HG02588 (cell line): ENCODE measurements at regions not wholly inside any gene's neighbourhood (a gene's known extent, or its start where the extent isn't known, plus 50 kb on each side); places are given as distances from the start of the nearest gene placed in this dataset.
"Not testable (repeated sequence)": the region's sequence is repeated elsewhere in the genome, so short reads cannot be mapped to it uniquely, and the experiment has no call there.

Source experiments
- ATAC-seq: cut with Tn5 transposase; IDR thresholded peaks from one replicate; pipeline ENCODE4 v1.9.1; 2021; ENCODE audit warnings: mild to moderate bottlenecking, moderate library complexity; ENCODE audit not compliant: unreplicated experiment

DNA sequence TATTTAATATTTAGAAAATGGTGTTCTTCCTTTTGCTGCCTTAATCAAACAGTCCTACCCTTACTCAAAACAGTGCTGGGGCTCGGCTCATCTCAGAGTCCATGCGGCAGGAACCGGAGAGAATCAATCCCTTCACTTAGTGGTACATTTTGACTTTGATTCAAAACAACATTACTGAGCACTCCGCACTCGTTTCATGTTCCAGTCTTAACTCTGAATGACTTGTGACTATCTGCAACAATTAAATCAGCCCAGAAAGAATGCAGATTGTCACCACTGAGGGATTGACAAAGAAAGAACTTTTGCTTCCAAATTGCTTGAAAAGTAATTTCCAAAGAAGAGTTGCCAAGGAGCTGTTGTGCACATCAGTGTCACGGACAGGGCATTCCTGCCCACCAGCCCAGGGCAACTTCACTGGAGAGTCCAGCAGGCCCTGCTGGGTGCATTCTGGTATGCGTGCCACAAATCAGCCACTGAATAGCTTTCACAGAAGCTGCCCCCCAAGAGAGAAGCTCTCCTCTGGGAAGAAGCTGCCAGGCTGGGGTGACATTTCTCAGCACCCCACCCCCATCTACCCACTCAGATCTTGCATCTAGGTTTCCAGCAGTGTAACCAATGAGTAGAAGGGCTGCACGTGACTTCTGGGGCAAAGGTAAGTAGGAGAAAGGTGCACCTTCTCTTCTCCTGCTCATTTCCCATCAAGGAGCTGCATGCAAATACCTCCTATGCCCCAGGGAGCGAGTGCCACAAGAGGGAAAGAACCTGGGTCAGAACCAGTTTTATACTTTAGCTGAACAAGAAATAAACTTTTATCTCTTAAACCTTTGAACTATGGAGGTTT lies 84.6 kb upstream of the ATP8B1 start:
- no peak for ATAC-seq

DNA sequence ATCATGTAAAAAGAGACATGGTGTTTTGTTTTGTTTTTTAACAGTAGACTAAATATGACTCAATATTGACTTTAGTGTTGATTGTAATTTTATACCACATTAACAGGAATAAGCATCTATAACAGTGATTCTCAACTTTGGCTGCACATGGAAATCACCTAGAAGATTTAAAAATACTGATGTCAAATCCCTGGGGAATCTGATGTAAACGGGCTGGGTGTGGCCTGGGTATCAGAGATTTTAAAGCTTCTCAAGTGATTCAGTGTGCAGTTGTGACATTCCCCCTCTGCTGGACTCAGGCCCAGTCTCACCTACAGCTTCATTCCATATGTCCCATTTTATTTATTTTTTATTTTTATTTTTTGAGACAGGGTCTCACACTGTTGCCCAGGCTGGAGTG lies 82.8 kb upstream of the ATP8B1 start:
- ATAC-seq = no peak

DNA sequence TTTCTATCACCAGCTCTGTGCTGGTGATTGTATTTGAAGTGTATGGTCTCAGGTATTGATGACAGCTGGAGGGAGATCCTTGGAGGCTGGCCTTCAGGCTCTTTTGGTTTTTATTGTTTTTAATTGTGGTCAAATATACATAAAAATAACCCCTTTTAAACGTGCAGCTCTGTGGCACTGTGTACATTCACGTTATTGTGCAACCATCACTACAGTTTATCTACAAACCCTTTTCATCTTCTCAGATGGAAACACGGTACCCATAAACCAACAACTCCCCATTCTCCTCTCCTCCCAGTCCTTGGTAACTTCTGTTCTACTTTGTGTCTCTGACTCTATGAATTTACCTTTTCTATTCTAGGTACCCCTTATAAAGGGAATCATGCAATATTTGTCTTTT lies 79.3 kb upstream of the ATP8B1 start:
- ATAC-seq = no peak

DNA sequence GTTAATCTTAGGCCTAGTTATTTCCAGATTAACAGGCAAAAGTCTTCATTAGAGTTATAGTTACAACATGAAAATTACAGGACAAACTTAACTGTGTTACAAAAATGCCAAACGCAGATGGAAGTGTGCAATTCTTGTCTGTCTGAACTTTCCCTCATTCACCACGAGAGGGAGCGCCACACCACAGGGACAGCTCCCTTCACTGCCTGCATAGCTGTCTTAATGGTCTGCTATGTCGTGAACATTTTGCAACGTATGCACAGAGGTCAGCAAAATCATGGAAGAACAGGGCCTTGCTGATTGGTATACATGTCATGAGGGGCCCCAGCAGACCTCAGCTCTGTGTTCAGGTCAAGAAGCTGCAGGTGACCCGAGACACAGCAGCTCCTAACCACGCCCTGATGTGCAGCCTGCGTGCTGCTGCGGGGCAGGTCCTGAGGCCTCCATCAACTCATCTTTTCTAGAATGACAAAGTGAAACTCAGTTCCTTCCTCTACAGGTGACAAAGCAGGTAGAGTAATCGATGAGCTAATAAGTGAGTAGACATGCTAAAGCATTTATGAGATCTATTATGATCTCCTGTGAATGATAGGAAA lies 78.8 kb upstream of the ATP8B1 start:
- ATAC-seq = peak; percentile 69

DNA sequence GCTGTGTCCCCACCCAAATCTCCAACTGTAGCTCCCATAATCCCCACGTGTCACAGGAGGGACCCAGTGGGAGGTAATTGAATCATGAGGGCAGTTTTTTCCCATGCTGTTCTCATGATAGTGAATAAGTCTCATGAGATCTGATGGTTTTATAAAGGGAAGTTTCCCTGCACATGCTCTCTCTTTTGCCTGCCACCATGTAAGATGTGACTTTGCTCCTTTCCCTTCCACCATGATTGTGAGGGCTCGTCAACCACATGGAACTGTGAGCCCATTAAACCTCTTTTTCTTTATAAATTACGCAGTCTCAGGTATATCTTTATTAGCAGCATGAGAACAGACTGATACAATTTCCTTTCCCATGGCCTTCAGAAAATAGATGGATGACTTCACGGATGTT lies 76.8 kb upstream of the ATP8B1 start:
- not testable (repeated sequence) for ATAC-seq

DNA sequence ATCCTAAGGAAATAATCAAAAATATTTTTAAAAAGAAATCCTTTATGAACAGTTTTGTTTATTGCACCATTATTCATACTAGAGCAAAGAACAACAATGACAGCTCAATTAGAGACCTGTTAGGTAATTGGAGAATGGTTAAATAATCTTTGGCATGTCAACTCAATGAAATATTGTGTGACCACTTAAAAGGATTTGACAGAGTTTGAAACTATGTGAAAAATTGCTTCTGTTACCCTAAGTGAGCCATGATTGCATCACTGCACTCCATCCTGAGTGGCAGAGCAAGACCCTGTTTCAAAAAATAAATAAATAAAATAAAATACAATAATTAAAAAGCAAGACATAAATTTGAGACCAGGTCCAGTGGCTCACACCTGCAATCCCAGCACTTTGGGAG lies 66.1 kb upstream of the ATP8B1 start:
- no peak for ATAC-seq

DNA sequence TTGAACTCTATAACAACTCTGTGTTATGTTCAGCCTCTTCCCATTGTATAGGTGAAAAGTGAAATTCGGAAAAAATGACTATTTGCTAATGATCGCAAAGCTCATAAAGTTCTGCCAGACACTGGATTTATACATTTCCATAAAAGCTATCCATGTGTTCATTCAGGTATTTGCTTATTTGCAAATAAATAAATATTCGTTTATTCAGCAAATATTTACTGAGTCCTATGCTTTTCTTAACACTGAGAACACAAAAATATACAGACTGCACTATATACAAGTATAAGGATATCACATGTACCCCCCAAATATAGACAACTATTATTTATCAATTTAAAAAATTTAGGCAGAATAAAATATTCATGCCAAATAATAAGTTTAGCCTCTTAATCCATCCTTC lies 63.2 kb upstream of the ATP8B1 start:
- ATAC-seq = no peak

DNA sequence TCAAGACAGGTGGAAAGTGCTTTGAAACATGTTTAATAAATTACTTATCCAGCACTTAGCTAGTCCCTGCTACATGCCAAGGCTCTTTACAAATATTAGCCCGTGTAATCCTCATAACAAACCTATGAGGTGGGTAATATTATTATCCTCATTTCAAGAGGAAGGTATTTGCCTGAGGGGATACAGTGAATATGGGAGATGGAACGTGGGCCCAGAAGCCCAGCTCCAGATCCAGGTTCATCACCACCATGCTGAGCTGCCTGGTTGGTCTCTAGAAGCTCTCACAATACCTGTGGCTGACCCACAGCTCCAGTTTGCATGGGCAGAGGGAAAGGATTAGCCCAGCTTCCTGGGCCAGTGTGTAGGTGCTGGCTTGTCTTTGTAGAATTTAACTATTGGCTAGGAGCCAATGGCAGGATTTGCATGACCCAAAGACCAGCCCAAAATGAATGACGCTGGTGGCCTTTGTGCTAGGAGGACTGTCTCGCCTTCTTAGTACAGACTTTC lies 61.6 kb upstream of the ATP8B1 start:
- no peak for ATAC-seq

DNA sequence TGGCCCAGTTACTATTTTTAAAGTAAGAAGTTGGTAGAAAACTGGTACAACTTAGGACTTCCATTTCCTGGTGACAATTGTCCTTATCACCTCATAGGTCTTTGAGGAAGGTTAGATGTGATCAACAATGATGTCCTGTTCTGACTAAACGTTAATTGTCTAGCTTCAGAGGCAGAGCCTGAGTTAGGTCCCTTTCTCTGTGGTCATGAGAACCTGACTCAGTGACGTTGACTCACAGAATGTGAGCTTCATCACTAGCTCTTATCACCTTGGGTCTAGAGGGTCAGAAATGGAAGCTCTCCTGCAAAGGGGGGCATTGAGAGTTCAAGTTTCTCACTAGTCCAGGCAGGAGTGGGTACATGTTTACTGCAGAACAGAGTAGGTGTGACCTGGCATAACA lies 60.6 kb upstream of the ATP8B1 start:
- no peak for ATAC-seq

DNA sequence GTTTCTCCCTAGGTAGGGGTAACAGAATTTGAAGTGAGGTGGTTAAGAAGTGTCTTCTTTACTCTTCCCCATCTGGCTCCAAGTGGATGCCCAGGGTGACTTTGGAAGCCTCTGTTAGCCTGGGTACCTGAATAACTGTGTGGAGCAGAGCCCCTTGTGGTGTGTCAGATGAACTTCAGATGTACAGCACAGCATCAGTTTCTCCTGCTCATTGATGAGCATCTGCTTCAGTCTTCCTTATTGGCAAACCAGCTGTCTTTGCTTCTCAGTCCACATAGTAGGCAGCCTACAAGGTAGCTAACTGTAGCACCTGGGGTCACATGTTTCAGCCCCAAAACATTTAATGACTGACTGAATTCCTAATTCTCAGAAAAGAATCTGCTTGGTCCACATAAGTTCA lies 56.2 kb upstream of the ATP8B1 start:
- peak; percentile 81 for ATAC-seq

DNA sequence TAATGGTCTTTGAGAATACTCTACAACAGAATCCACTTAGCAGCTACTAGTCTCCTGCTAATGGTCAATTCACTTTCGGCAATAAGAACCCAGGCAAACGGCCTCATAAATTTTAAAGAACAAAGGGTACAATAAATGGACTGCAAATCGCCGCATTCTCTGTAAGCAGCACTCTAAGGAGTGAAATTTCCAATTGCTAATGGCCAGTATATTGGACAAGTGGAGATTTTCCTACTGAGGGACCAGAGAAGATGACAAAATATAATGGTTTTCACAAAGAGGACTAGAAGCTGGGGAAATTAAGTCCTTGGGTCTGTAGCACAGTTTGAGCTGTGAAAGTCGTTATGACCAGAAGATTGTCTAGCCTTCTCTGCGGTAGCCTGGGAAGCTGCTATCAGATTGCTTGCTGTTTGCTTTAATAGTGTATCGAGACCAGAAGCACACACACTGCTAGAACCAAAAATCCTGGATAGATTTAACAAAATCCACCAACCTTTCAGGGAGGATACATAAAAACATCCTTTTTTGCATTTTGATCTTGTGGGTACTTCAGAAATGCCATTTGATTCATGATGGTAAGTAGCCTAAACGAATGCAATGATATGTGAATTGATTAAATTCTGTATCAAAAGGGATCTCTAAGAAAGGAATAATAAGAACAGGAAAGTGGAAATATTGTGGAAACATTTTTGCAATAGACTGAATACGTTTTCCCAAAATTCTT lies 53.6 kb upstream of the ATP8B1 start:
- no peak for ATAC-seq

DNA sequence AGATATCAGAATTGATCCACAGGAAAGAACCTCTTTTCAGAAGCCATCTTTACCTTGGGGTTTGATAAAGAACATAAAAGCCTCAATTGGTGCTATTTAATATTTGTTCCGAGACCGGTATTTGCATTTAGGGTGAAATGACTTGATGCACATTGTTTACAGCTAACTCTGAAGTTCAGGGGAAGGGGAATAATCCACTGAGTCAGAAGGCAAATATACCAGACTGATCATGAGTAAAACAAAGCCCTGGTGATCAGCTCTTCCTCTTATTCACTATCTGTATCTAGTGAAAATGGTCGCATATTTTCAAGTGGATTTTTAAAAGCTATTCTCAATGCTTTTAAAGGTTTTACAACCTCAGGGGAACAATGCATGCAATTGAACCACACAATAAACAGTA lies 53.0 kb upstream of the ATP8B1 start:
- ATAC-seq = no peak

DNA sequence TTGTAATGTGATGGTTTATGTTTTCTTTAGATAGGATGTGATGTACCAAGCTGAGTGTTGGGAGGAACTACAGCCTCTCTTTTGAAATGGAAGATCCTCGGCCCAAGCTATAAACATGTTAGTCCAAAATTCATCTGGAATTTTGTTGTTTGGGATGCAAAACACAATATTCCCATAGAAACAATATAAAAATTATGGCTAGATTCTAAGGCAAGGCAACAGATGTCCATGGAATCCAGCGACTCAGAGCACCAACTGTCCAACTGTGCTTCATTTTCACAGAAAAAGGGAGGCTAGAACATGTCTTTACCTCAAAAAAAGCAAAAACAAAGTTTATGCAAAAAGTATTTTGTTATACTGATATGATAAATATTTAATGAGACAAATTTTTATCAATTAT lies 52.4 kb upstream of the ATP8B1 start:
- ATAC-seq = no peak

DNA sequence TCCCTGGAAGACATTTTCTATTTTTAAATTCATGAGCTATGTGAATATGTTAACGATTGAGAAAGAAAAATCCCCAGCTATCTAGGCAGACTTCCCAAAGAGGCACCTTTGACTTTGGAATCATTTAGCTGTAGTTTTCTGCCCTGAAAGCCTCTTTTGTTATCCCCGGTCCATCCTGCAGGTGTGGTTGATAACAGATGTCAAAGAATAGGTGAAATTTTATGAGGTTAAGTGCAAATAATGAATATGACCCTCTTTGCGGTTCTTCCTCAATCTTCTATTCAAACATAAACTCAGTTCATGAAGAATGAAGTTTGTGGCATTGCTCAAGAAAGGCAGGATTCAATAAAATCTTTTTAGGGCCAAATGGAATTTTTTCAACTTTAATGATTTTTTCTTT lies 51.6 kb upstream of the ATP8B1 start:
- no peak for ATAC-seq

DNA sequence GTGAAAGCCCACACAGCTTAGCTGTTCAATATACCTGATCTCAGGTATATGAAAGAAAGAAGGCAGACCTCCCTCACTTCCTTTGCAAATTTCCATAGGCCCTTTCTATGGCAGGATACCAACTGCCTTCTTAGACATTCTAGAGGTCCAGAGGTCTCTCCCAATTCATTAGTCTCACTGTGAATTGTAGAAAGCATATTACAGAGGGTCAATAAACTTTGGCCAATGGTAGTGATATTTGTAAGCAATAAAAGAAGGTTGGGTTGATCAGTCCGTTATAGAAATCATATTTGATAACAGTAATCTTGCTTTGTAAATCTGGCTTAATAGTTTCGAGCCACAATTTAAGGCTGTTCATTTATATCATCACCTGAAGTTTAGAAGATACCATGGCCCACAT lies 50.7 kb upstream of the ATP8B1 start:
- no peak for ATAC-seq

DNA sequence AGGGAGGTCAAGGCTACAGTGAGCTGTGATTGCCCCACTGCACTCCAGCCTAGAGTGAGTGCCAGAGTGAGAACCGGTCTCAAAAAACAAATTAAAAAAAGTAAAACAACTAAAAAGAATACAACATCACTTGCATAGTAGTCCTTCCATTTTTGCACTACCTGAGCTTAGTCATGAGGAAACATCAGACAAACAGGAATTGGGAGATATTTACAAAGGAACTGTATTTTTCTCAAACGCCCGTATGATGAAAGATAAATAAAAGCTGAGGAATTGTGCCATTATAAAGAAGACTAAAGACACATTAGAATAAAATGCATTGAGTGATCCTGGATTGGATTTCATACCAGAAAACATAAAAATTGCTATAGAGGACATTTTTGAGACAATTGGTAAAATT lies 50.0 kb upstream of the ATP8B1 start:
- no peak for ATAC-seq
